NCI-H1092 (cell line): ENCODE measurements at regions not wholly inside any gene's neighbourhood (a gene's known extent, or its start where the extent isn't known, plus 50 kb on each side); places are given as distances from the start of the nearest gene placed in this dataset.

Experiments used
- DNase-seq: peaks from one replicate; lab custom pipeline; 2025; lab: John Stamatoyannopoulos, UW

GRCh38 chr14:24693353-24693737 is 59.4 kb upstream of the GZMB start:
- no peak for DNase-seq

- DNase-seq = no peak
These were observed 58.7 kb upstream of the GZMB start for GRCh38 chr14:24692382-24693352.

GRCh38 chr14:24690492-24690891 is 56.5 kb upstream of the GZMB start:
- DNase-seq = no peak

- DNase-seq = no peak
These were observed 54.2 kb upstream of the GZMB start for GRCh38 chr14:24688030-24688658.
